ENCODE measurements at regions not wholly inside any gene's neighbourhood (a gene's known extent, or its start where the extent isn't known, plus 50 kb on each side); places are given as distances from the start of the nearest gene placed in this dataset.

DNA sequence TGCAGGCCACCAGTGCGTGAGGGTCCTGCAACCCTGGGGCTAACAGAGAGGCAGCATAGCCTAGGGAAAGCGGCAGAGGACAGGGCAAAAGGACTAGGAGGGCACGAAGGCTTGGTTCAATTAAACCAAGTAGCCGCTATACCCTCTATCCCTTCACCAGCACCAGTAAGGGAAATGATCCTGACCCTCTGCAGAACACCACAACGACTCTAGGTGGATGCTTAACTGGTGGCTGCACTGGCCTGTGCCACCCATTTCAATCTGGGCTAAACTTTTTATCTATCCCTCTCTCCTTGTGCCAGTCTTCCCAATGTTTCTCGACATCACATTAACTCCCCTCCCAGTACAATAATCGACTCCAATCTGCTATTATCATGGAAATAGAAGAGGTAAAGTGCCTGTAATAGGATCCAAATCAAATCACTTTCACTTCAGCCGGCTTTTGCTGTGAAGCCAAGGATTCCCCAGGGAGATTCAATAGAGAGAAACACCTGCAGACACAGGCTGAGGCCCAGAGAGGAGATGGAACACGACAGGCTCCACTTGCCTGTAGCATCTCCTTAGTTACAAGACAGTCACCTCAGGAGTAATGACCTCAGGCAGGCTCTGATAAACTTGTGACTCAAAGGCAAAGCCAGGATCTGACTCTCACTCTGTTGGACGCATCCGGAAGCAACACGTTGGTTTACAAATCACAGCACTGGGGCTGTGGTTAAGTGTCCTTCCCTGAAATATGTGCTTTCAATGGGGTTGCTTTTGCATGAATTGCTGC lies 791.6 kb upstream of the ARRDC4 start:
- no peak overlapping the region for H2AFZ ChIP-seq (ENCODE audit: low read length)
- no peak overlapping the region for H3K27ac ChIP-seq (ENCODE audit: low read depth, low read length, poor library complexity, severe bottlenecking)
- no TSS peak for BruUV-seq (replicated peaks)
- no peaks in the 10 kb centered on the region for H3K79me2 ChIP-seq (ENCODE audit: insufficient read depth, low read depth, low read length)
- H3K9me3 ChIP-seq (ENCODE audit: low read length), result no peaks in the 10 kb centered on the region
- no peak overlapping the region for H3K4me2 ChIP-seq (ENCODE audit: low read length)
- H3K36me3 ChIP-seq (ENCODE audit: insufficient read depth, low read length), result no peaks in the 10 kb centered on the region
- TF ChIP-seq EZH2phosphoT487 (IDR thresholded peaks at IDR 0.05; ENCODE audit: borderline replicate concordance, low read depth, low read length) (no peak), CTCF (conservative IDR thresholded peaks at IDR 0.05; ENCODE audit: low read length) (no peak)
- H3K4me3 ChIP-seq (ENCODE audit: low read depth, low read length, poor library complexity, severe bottlenecking), result no peak overlapping the region
- no peaks in the 10 kb centered on the region for H3K4me1 ChIP-seq (ENCODE audit: insufficient read depth, low read length, poor library complexity, severe bottlenecking)
- intact Hi-C loops (cut with micrococcal nuclease; ENCODE audit: unreplicated experiment), result no loop called here
- POLR2A ChIA-PET, result no interaction called here
- CTCF ChIA-PET (ENCODE audit: unreplicated experiment), result no interaction called here
- H4K20me1 ChIP-seq (ENCODE audit: insufficient read depth, low read length), result no peaks in the 10 kb centered on the region
- DNase-seq (ENCODE audit: low spot score), result peak; percentile 7
- no peaks in the 10 kb centered on the region for H3K9me2 ChIP-seq (ENCODE audit: insufficient read depth, low read length)

- no TSS peak for BruUV-seq (replicated peaks)
- H3K9me2 ChIP-seq (ENCODE audit: insufficient read depth, low read length), result no peaks in the 10 kb centered on the region
Measured at GRCh38 chr15:97171556-97171955, 788.9 kb upstream of the ARRDC4 start.

More at GRCh38 chr15:97171556-97171955, 788.9 kb upstream of the ARRDC4 start:
- H3K36me3 ChIP-seq (ENCODE audit: insufficient read depth, low read length), result no peaks in the 10 kb centered on the region
- intact Hi-C loops (cut with micrococcal nuclease; ENCODE audit: unreplicated experiment), result no loop called here
- no peak overlapping the region for H3K27ac ChIP-seq (ENCODE audit: low read depth, low read length, poor library complexity, severe bottlenecking)
- DNase-seq (ENCODE audit: low spot score), result no peak
- no peak overlapping the region for H3K4me3 ChIP-seq (ENCODE audit: low read depth, low read length, poor library complexity, severe bottlenecking)
- H2AFZ ChIP-seq (ENCODE audit: low read length), result no peak overlapping the region
- H4K20me1 ChIP-seq (ENCODE audit: insufficient read depth, low read length), result no peaks in the 10 kb centered on the region
- no peaks in the 10 kb centered on the region for H3K79me2 ChIP-seq (ENCODE audit: insufficient read depth, low read depth, low read length)
- CTCF ChIA-PET (ENCODE audit: unreplicated experiment), result no interaction called here
- H3K4me1 ChIP-seq (ENCODE audit: insufficient read depth, low read length, poor library complexity, severe bottlenecking), result no peaks in the 10 kb centered on the region
- no peak for TF ChIP-seq CTCF (conservative IDR thresholded peaks at IDR 0.05; ENCODE audit: low read length)
- no peak overlapping the region for H3K4me2 ChIP-seq (ENCODE audit: low read length)
- no peaks in the 10 kb centered on the region for H3K9me3 ChIP-seq (ENCODE audit: low read length)
- POLR2A ChIA-PET, result no interaction called here
